ENCODE measurements at regions not wholly inside any gene's neighbourhood (a gene's known extent, or its start where the extent isn't known, plus 50 kb on each side); places are given as distances from the start of the nearest gene placed in this dataset.

GRCh38 chr16:51731160-51731559, 580.1 kb upstream of the SALL1 start:
- TF ChIP-seq POLR2AphosphoS5 (IDR thresholded peaks at IDR 0.05; ENCODE audit: borderline replicate concordance, low read depth, low read length) (no peak), EZH2 (IDR thresholded peaks at IDR 0.05) (no peak)

All from SK-N-MC (cell line).